Panc1 (cell line): ENCODE measurements at regions not wholly inside any gene's neighbourhood (a gene's known extent, or its start where the extent isn't known, plus 50 kb on each side); places are given as distances from the start of the nearest gene placed in this dataset.

Experiments
- ATAC-seq: fragments of 200-7000 bp; cut with Tn5 transposase; 2 replicates; pipeline ENCODE4 v1.9.1; 2020; ENCODE audit warnings: mild to moderate bottlenecking, moderate library complexity
- BruUV-seq: library from RNA; stranded (reverse); fragments of 400-500 nt; replicated peaks from 2 replicates; lab custom pipeline; 2021; lab: Mats Ljungman, UMichigan
- CTCF ChIA-PET: fragments of 300-600 bp; sonication (Branson Sonifier 250); formaldehyde crosslinking; loops from one replicate; lab custom pipeline; 2022; ENCODE audit warnings: antibody characterized with exemption; lab: Charles Lee
- POLR2A ChIA-PET: fragments of 300-600 bp; sonication (Branson Sonifier 250); formaldehyde crosslinking; loops from one replicate; lab custom pipeline; 2022; ENCODE audit warnings: antibody characterized with exemption; lab: Charles Lee
- DNase-seq: peaks from one replicate; pipeline ENCODE4 v3.0.0-alpha.2; 2010; ENCODE audit warnings: low read depth, low spot score
- H3K27ac ChIP-seq: 2 replicates; pipeline ENCODE4 v1.5.1; 2011; ENCODE audit warnings: mild to moderate bottlenecking, low read length, inconsistent platforms
- H3K27me3 ChIP-seq: fragments of 200-500 bp; sonication (Bioruptor generic); 2 replicates; pipeline ENCODE4 v1.6.0; 2014; ENCODE audit warnings: low read length, inconsistent platforms; ENCODE audit not compliant: control insufficient read depth, insufficient read depth
- H3K36me3 ChIP-seq: fragments of 200-500 bp; sonication (Bioruptor generic); 2 replicates; pipeline ENCODE4 v1.5.1; 2014; ENCODE audit warnings: inconsistent platforms, mild to moderate bottlenecking, low read length, moderate library complexity; ENCODE audit not compliant: control insufficient read depth, insufficient read depth
- H3K4me1 ChIP-seq: 2 replicates; pipeline ENCODE4 v1.5.1; 2011; ENCODE audit warnings: inconsistent platforms, mild to moderate bottlenecking, low read length, moderate library complexity; ENCODE audit not compliant: control insufficient read depth, insufficient read depth
- H3K4me3 ChIP-seq, 2 experiments: 2 replicates each; pipeline ENCODE4 v1.5.1; 2011 to 2012; ENCODE audit warnings: low read depth in 2 of 2, low read length in 2 of 2, mild to moderate bottlenecking in 2 of 2, inconsistent platforms in 1 of 2, moderate library complexity in 1 of 2
- H3K9me3 ChIP-seq: fragments of 200-500 bp; sonication (Bioruptor generic); 2 replicates; pipeline ENCODE4 v1.5.1; 2014; ENCODE audit warnings: low read depth, mild to moderate bottlenecking, inconsistent platforms, low read length, moderate library complexity; ENCODE audit not compliant: control insufficient read depth, insufficient read depth
- CTCF ChIP-seq: fragments of 450-650 bp; IDR thresholded peaks from 2 replicates; pipeline ENCODE4 v1.5.1; 2017; ENCODE audit warnings: mild to moderate bottlenecking
- POLR2AphosphoS5 ChIP-seq: IDR thresholded peaks from 2 replicates; pipeline ENCODE4 v1.6.1; 2012; ENCODE audit warnings: mild to moderate bottlenecking, low read depth, low read length, moderate library complexity
- REST ChIP-seq, 2 experiments: IDR thresholded peaks; 2 replicates each; pipeline ENCODE4 v1.6.1; 2011 to 2012; ENCODE audit warnings: low read depth in 2 of 2, control low read depth in 1 of 2, low read length in 1 of 2, mild to moderate bottlenecking in 1 of 2, moderate library complexity in 1 of 2; ENCODE audit not compliant: insufficient read depth in 1 of 2
- SIN3A ChIP-seq: IDR thresholded peaks from 2 replicates; pipeline ENCODE4 v1.6.1; 2012; ENCODE audit warnings: low read depth, mild to moderate bottlenecking, low read length, moderate library complexity, borderline replicate concordance; ENCODE audit not compliant: insufficient read depth
- TCF7L2 ChIP-seq: IDR thresholded peaks from 2 replicates; pipeline ENCODE4 v1.6.1; 2011; ENCODE audit warnings: mild to moderate bottlenecking, low read depth, low read length, inconsistent platforms
- in situ Hi-C: cut with HindIII; loops from 2 replicates; pipeline ENCODE4 v1.10.0; 2016; ENCODE audit warnings: low sequenced_read_pairs, low pct_unique_long_range_greater_than_20kb
- intact Hi-C: fragments of 100-400 bp; cut with micrococcal nuclease; formaldehyde crosslinking; loops from one replicate; pipeline ENCODE4 v1.10.0; 2022; ENCODE audit not compliant: unreplicated experiment

GRCh38 chr5:66538126-66538525 lies 58.1 kb upstream of the MAST4 start:
- Histone ChIP-seq H3K4me1 (no peaks in the 10 kb centered on the region), H3K4me3 (no peak overlapping the region), H3K9me3 (no peaks in the 10 kb centered on the region), H3K27me3 (no peaks in the 10 kb centered on the region), H3K27ac (no peak overlapping the region), H3K36me3 (no peaks in the 10 kb centered on the region)
- ATAC-seq, result no peak
- no peak for DNase-seq
- no TSS peak for BruUV-seq
- ChIA-PET CTCF (no interaction called here), POLR2A (interaction anchor here (0.6 kb wide), 1 partner anchor 1483 kb away, joined by 5 read pairs; no protein-coding TSS in a partner anchor)
- in situ Hi-C loops (no loop called here), intact Hi-C loops (no loop called here)
- no peak for TF ChIP-seq TCF7L2
- no peak for TF ChIP-seq POLR2AphosphoS5
- TF ChIP-seq REST (IDR thresholded peaks at IDR 0.05; ENCODE audit: insufficient read depth in 1 of 2, low read depth in 2 of 2, low read length in 1 of 2), result no peak
- no peak for TF ChIP-seq CTCF
- no peak for TF ChIP-seq SIN3A

GRCh38 chr5:66538531-66538930 lies 57.7 kb upstream of the MAST4 start:
- H3K9me3 ChIP-seq, result no peaks in the 10 kb centered on the region
- in situ Hi-C loops (no loop called here), intact Hi-C loops (no loop called here)
- TF ChIP-seq TCF7L2 (no peak), CTCF (no peak), POLR2AphosphoS5 (no peak), REST (IDR thresholded peaks at IDR 0.05; ENCODE audit: insufficient read depth in 1 of 2, low read depth in 2 of 2, low read length in 1 of 2) (no peak), SIN3A (no peak)
- H3K27me3 ChIP-seq, result no peaks in the 10 kb centered on the region
- ChIA-PET POLR2A (interaction anchor here (0.6 kb wide), 1 partner anchor 1484 kb away, joined by 5 read pairs; no protein-coding TSS in a partner anchor), CTCF (no interaction called here)
- no peak for ATAC-seq
- DNase-seq, result no peak
- no peak overlapping the region for H3K27ac ChIP-seq
- no peak overlapping the region for H3K4me3 ChIP-seq
- H3K36me3 ChIP-seq, result no peaks in the 10 kb centered on the region
- BruUV-seq, result no TSS peak
- H3K4me1 ChIP-seq, result no peaks in the 10 kb centered on the region
